H9 (cell line): ENCODE measurements at regions not wholly inside any gene's neighbourhood (a gene's known extent, or its start where the extent isn't known, plus 50 kb on each side); places are given as distances from the start of the nearest gene placed in this dataset.

ENCODE experiments used
- DNase-seq: peaks from one replicate; pipeline ENCODE4 v3.0.0-alpha.2; 2017
- H2AFZ ChIP-seq: one replicate; pipeline ENCODE4 v1.6.1; 2013; ENCODE audit warnings: mild to moderate bottlenecking, low read length, control low read depth, moderate library complexity
- H2AK5ac ChIP-seq: 2 replicates; pipeline ENCODE4 v1.6.1; 2013; ENCODE audit warnings: low read length, control low read depth, mixed read lengths; ENCODE audit not compliant: insufficient read length
- H2BK120ac ChIP-seq: one replicate; pipeline ENCODE4 v1.6.1; 2013; ENCODE audit warnings: low read depth, mild to moderate bottlenecking, low read length, control low read depth, inconsistent platforms; ENCODE audit not compliant: poor library complexity, severe bottlenecking
- H2BK12ac ChIP-seq: 2 replicates; pipeline ENCODE4 v1.6.1; 2013; ENCODE audit warnings: low read length, control low read depth, mixed read lengths, low read depth; ENCODE audit not compliant: insufficient read length
- H2BK15ac ChIP-seq: 2 replicates; pipeline ENCODE4 v1.6.1; 2013; ENCODE audit warnings: low read depth, low read length, control low read depth
- H2BK20ac ChIP-seq: one replicate; pipeline ENCODE4 v1.6.1; 2013; ENCODE audit warnings: low read depth, mild to moderate bottlenecking, low read length, control low read depth, inconsistent platforms; ENCODE audit not compliant: poor library complexity, severe bottlenecking
- H2BK5ac ChIP-seq: 2 replicates; pipeline ENCODE4 v1.6.1; 2013; ENCODE audit warnings: low read length, control low read depth, mixed read lengths; ENCODE audit not compliant: insufficient read length
- H3K14ac ChIP-seq: 2 replicates; pipeline ENCODE4 v1.6.1; 2013; ENCODE audit warnings: low read length, control low read depth; ENCODE audit not compliant: insufficient read depth
- H3K18ac ChIP-seq: 2 replicates; pipeline ENCODE4 v1.6.1; 2013; ENCODE audit warnings: low read depth, mild to moderate bottlenecking, mixed read lengths, low read length, control low read depth; ENCODE audit not compliant: insufficient read length
- H3K23ac ChIP-seq: 2 replicates; pipeline ENCODE4 v1.6.1; 2013; ENCODE audit warnings: low read length, control low read depth, mixed read lengths, low read depth; ENCODE audit not compliant: insufficient read length
- H3K23me2 ChIP-seq: 2 replicates; pipeline ENCODE4 v1.6.1; 2013; ENCODE audit warnings: low read depth, mild to moderate bottlenecking, mixed read lengths, low read length, control low read depth; ENCODE audit not compliant: insufficient read length, poor library complexity, severe bottlenecking
- H3K27ac ChIP-seq: 2 replicates; pipeline ENCODE4 v1.5.1; 2013; ENCODE audit warnings: low read length, control low read depth, mixed read lengths, low read depth; ENCODE audit not compliant: insufficient read length
- H3K27me3 ChIP-seq: 2 replicates; pipeline ENCODE4 v1.6.1; 2013; ENCODE audit warnings: low read length, control low read depth, inconsistent platforms; ENCODE audit not compliant: insufficient read depth
- H3K4ac ChIP-seq: 2 replicates; pipeline ENCODE4 v1.6.1; 2013; ENCODE audit warnings: low read depth, mild to moderate bottlenecking, control low read depth, inconsistent platforms, low read length, moderate library complexity
- H3K4me1 ChIP-seq: 2 replicates; pipeline ENCODE4 v1.6.1; 2013; ENCODE audit warnings: low read length, control low read depth, inconsistent platforms; ENCODE audit not compliant: insufficient read depth
- H3K4me2 ChIP-seq: 2 replicates; pipeline ENCODE4 v1.6.1; 2013; ENCODE audit warnings: low read length, control low read depth, mixed read lengths; ENCODE audit not compliant: insufficient read length, insufficient read depth
- H3K56ac ChIP-seq: 2 replicates; pipeline ENCODE4 v1.6.1; 2013; ENCODE audit warnings: low read depth, mild to moderate bottlenecking, mixed read lengths, low read length, control low read depth; ENCODE audit not compliant: insufficient read length
- H3K79me1 ChIP-seq: 2 replicates; pipeline ENCODE4 v1.6.1; 2013; ENCODE audit warnings: low read depth, mild to moderate bottlenecking, moderate library complexity, low read length, control low read depth, inconsistent platforms; ENCODE audit not compliant: insufficient read depth, poor library complexity, severe bottlenecking
- H3K79me2 ChIP-seq: 2 replicates; pipeline ENCODE4 v1.6.1; 2013; ENCODE audit warnings: low read length, control low read depth, inconsistent platforms; ENCODE audit not compliant: insufficient read depth
- H3K9ac ChIP-seq: 2 replicates; pipeline ENCODE4 v1.6.1; 2013; ENCODE audit warnings: low read length, control low read depth, mixed read lengths; ENCODE audit not compliant: insufficient read length; ENCODE audit errors: extremely low read depth
- H3K9me3 ChIP-seq: one replicate; pipeline ENCODE4 v1.6.1; 2013; ENCODE audit warnings: low read depth, low read length, inconsistent platforms; ENCODE audit not compliant: control insufficient read depth
- H3T11ph ChIP-seq: one replicate; pipeline ENCODE4 v1.6.1; 2013; ENCODE audit warnings: mild to moderate bottlenecking, low read length, control low read depth, inconsistent platforms
- H4K20me1 ChIP-seq: one replicate; pipeline ENCODE4 v1.6.1; 2013; ENCODE audit not compliant: control insufficient read depth, insufficient read length, insufficient read depth
- H4K5ac ChIP-seq: 2 replicates; pipeline ENCODE4 v1.6.1; 2013; ENCODE audit warnings: low read depth, mild to moderate bottlenecking, mixed read lengths, low read length, control low read depth; ENCODE audit not compliant: insufficient read length
- H4K8ac ChIP-seq: replicated peaks from 2 replicates; pipeline ENCODE4 v1.6.1; 2013; ENCODE audit warnings: low read length, control low read depth, mixed read lengths, low read depth; ENCODE audit not compliant: insufficient read length
- H4K91ac ChIP-seq: 2 replicates; pipeline ENCODE4 v1.6.1; 2013; ENCODE audit warnings: low read depth, mild to moderate bottlenecking, moderate library complexity, mixed read lengths, low read length, control low read depth; ENCODE audit not compliant: insufficient read length
- H3K27ac Mint-ChIP-seq, 3 experiments: 2 replicates in 2 of 3; 3 replicates in 1 of 3; pipeline ENCODE4 v1.8.0; 2020 to 2021; ENCODE audit warnings: mixed read lengths in 3 of 3, mild to moderate bottlenecking in 1 of 3, moderate library complexity in 1 of 3
- H3K27me3 Mint-ChIP-seq: 2 replicates; pipeline ENCODE4 v1.8.0; 2021; ENCODE audit warnings: low read depth, mild to moderate bottlenecking, moderate library complexity, mixed read lengths
- H3K36me3 Mint-ChIP-seq, 3 experiments: 2 replicates in 2 of 3; 3 replicates in 1 of 3; pipeline ENCODE4 v1.8.0; 2020 to 2021; ENCODE audit warnings: low read depth in 3 of 3, mixed read lengths in 3 of 3; ENCODE audit not compliant: insufficient read depth in 1 of 3
- H3K4me1 Mint-ChIP-seq, 2 experiments: 2 replicates each; pipeline ENCODE4 v1.8.0; 2020; ENCODE audit warnings: mixed read lengths in 2 of 2
- H3K4me3 Mint-ChIP-seq, 2 experiments: 2 replicates in 1 of 2; 3 replicates in 1 of 2; pipeline ENCODE4 v1.8.0; 2020 to 2021; ENCODE audit warnings: mild to moderate bottlenecking in 2 of 2, mixed read lengths in 2 of 2, moderate library complexity in 1 of 2
- H3K9me3 Mint-ChIP-seq, 2 experiments: 2 replicates in 1 of 2; 3 replicates in 1 of 2; pipeline ENCODE4 v1.8.0; 2020; ENCODE audit warnings: mild to moderate bottlenecking in 2 of 2, mixed read lengths in 2 of 2, moderate library complexity in 1 of 2
- WGBS: extraction: QIAGEN DNeasy Blood & Tissue Kit; methylation state at CpG from one replicate; pipeline ENCODE4 v1.1.7; 2013; ENCODE audit warnings: missing lambda C conversion rate, low lambda C conversion rate, mixed read lengths; ENCODE audit not compliant: insufficient read length; ENCODE audit errors: extremely low coverage; 5-methylcytosine and 5-hydroxymethylcytosine counted together
- TF ChIP-seq, protein P1 (sequence below): fragments of 200-600 bp; sonication (generic); conservative IDR thresholded peaks from 3 replicates; pipeline ENCODE4 v1.8.0; 2021; ENCODE audit warnings: antibody characterized with exemption, mild to moderate bottlenecking

DNA sequence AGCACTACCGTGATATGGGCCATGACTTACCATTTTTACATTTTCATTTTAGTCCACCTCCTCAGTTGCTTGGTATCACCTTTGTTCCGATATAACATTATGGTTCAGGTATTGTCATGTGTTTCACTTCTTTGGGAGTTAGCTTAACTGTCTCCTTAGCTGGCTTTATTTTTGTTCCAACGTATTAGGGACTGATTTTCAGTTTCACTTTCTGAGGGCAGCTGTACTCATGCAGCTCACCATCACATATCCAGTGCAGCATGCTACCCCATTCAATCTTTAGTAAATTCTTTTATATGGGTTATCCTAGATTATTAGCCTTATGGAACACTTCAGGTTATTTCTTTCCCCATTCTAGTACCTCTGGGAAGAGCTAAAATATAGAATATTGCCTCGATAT is 362.2 kb upstream of the IRAK1BP1 start:
- no peaks in the 10 kb centered on the region for H3K4me1 ChIP-seq
- H3K27ac ChIP-seq: no peak overlapping the region
- H2AK5ac ChIP-seq: no peak overlapping the region
- H3K23ac ChIP-seq: no peak overlapping the region
- no peaks in the 10 kb centered on the region for H3K9me3 ChIP-seq
- H3K79me2 ChIP-seq: no peaks in the 10 kb centered on the region
- no peaks in the 10 kb centered on the region for H3K79me1 ChIP-seq
- no peak overlapping the region for H2BK15ac ChIP-seq
- no peak overlapping the region for H4K5ac ChIP-seq
- no peak overlapping the region for H3T11ph ChIP-seq
- no peak overlapping the region for H2BK12ac ChIP-seq
- no peak overlapping the region for H2BK5ac ChIP-seq
- no peak overlapping the region for H3K14ac ChIP-seq
- no peak overlapping the region for H2BK20ac ChIP-seq
- no peaks in the 10 kb centered on the region for H4K20me1 ChIP-seq
- Mint-ChIP-seq H3K27me3 (peaks cover 35% of the 10 kb centered on the region), H3K4me3 (no peak overlapping the region), H3K9me3 (peaks cover 19 to 20% of the 10 kb centered on the region in 2 experiments), H3K4me1 (no peaks in the 10 kb centered on the region), H3K27ac (no peak overlapping the region), H3K36me3 (peaks cover 6 to 15% (median 14%) of the 10 kb centered on the region in 3 experiments)
- WGBS: no CpG with 5 or more reads among the region's 4 CpGs
- TF ChIP-seq, protein P1, sequence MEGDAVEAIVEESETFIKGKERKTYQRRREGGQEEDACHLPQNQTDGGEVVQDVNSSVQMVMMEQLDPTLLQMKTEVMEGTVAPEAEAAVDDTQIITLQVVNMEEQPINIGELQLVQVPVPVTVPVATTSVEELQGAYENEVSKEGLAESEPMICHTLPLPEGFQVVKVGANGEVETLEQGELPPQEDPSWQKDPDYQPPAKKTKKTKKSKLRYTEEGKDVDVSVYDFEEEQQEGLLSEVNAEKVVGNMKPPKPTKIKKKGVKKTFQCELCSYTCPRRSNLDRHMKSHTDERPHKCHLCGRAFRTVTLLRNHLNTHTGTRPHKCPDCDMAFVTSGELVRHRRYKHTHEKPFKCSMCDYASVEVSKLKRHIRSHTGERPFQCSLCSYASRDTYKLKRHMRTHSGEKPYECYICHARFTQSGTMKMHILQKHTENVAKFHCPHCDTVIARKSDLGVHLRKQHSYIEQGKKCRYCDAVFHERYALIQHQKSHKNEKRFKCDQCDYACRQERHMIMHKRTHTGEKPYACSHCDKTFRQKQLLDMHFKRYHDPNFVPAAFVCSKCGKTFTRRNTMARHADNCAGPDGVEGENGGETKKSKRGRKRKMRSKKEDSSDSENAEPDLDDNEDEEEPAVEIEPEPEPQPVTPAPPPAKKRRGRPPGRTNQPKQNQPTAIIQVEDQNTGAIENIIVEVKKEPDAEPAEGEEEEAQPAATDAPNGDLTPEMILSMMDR: no peak
- no peak overlapping the region for H4K91ac ChIP-seq
- H3K56ac ChIP-seq: no peak overlapping the region
- no peak overlapping the region for H4K8ac ChIP-seq
- H3K9ac ChIP-seq: no peak overlapping the region
- H3K18ac ChIP-seq: no peak overlapping the region
- no peak overlapping the region for H2AFZ ChIP-seq
- no peak overlapping the region for H3K4me2 ChIP-seq
- H2BK120ac ChIP-seq: no peak overlapping the region
- no peaks in the 10 kb centered on the region for H3K27me3 ChIP-seq
- no peak overlapping the region for H3K4ac ChIP-seq
- H3K23me2 ChIP-seq: no peaks in the 10 kb centered on the region
- DNase-seq: no peak
